Osteocyte (in vitro differentiated cells): ENCODE measurements at regions not wholly inside any gene's neighbourhood (a gene's known extent, or its start where the extent isn't known, plus 50 kb on each side); places are given as distances from the start of the nearest gene placed in this dataset.
"Not testable (repeated sequence)": the region's sequence is repeated elsewhere in the genome, so short reads cannot be mapped to it uniquely, and the experiment has no call there.

Experiments
- DNase-seq: peaks from one replicate; pipeline ENCODE4 v3.0.0; 2021; ENCODE audit warnings: mixed read lengths; ENCODE audit not compliant: unreplicated experiment; ENCODE audit errors: extremely low spot score
- H3K27ac Mint-ChIP-seq: one replicate; pipeline ENCODE4 v1.8.0; 2021; ENCODE audit warnings: mild to moderate bottlenecking, mixed read lengths; ENCODE audit not compliant: unreplicated experiment
- H3K27me3 Mint-ChIP-seq: one replicate; pipeline ENCODE4 v1.8.0; 2021; ENCODE audit warnings: mixed read lengths; ENCODE audit not compliant: unreplicated experiment
- H3K36me3 Mint-ChIP-seq: one replicate; pipeline ENCODE4 v1.8.0; 2021; ENCODE audit warnings: mixed read lengths; ENCODE audit not compliant: unreplicated experiment
- H3K4me1 Mint-ChIP-seq: one replicate; pipeline ENCODE4 v1.8.0; 2021; ENCODE audit warnings: mixed read lengths; ENCODE audit not compliant: unreplicated experiment
- H3K4me3 Mint-ChIP-seq: one replicate; pipeline ENCODE4 v1.8.0; 2021; ENCODE audit warnings: mild to moderate bottlenecking, moderate library complexity, mixed read lengths; ENCODE audit not compliant: unreplicated experiment
- H3K9me3 Mint-ChIP-seq: one replicate; pipeline ENCODE4 v1.8.0; 2021; ENCODE audit warnings: mixed read lengths; ENCODE audit not compliant: unreplicated experiment
- TF ChIP-seq, protein P1 (sequence below): fragments of 200-600 bp; sonication (generic); IDR thresholded peaks from 2 replicates; pipeline ENCODE4 v1.5.0; 2021; ENCODE audit warnings: antibody characterized with exemption, mild to moderate bottlenecking, moderate library complexity

DNA sequence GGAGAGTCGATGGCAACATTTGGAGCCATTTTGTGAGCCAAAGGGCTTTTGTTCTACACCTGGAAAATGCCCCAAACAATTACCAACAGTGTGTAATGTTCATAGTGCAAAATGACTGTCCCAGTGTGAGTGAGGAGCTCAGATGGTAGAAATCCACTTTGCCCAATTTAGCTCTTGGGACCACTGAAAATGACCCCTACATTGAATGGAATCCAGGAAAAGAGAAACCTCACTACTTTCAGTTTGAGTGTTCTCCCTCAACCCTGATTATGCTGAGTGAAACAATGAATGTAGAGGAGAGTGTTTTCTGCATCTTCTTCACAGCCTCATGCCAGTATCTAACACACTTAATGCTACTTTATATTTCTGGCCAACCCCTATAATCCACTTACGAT lies 84.9 kb upstream of the NRN1 start:
- no peaks in the 10 kb centered on the region for H3K27me3 Mint-ChIP-seq
- peaks cover 3% of the 10 kb centered on the region for H3K9me3 Mint-ChIP-seq
- H3K27ac Mint-ChIP-seq: no peak overlapping the region

DNA sequence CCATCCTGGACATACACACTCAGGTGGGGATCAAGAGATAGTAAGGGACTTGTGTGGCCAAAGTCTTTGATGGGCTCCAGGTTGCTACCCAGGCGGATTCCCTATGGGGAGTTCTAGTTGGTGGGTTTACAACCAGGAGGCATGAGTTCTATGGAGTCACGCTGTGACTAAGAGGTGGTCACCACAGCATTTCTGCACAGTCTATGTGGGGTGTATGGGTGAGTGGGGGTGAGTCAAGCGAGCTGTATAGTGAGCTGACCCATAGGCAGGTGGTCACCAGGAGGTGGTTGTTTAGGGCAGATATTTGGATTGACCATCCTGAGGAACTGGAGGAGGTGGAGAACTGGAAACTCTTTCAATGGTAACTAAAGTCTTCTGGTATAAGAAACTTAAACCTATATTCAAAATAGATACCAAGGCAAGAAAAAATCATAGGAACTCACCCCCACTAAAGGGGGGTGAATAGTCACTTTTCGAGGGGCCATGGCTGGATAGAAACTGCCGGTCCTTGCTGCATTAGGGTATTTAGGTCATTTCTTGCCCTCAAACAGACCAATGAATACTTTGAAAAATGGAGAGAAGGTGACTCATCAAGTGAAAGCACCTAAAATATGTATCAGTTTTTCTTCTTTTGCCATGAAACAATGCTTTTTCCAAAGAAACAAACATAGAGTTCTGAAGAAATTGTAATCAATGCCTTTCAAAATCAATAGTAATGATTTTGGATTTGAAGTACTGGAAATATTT lies 84.3 kb upstream of the NRN1 start:
- Mint-ChIP-seq H3K27ac (no peak overlapping the region), H3K4me1 (no peaks in the 10 kb centered on the region), H3K27me3 (no peaks in the 10 kb centered on the region), H3K9me3 (peaks cover 5% of the 10 kb centered on the region), H3K4me3 (no peak overlapping the region), H3K36me3 (no peaks in the 10 kb centered on the region)
- no peak for DNase-seq
- TF ChIP-seq, protein P1, sequence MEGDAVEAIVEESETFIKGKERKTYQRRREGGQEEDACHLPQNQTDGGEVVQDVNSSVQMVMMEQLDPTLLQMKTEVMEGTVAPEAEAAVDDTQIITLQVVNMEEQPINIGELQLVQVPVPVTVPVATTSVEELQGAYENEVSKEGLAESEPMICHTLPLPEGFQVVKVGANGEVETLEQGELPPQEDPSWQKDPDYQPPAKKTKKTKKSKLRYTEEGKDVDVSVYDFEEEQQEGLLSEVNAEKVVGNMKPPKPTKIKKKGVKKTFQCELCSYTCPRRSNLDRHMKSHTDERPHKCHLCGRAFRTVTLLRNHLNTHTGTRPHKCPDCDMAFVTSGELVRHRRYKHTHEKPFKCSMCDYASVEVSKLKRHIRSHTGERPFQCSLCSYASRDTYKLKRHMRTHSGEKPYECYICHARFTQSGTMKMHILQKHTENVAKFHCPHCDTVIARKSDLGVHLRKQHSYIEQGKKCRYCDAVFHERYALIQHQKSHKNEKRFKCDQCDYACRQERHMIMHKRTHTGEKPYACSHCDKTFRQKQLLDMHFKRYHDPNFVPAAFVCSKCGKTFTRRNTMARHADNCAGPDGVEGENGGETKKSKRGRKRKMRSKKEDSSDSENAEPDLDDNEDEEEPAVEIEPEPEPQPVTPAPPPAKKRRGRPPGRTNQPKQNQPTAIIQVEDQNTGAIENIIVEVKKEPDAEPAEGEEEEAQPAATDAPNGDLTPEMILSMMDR: no peak

More for the DNA sequence above, 84.9 kb upstream of the NRN1 start:
- no peaks in the 10 kb centered on the region for H3K4me1 Mint-ChIP-seq
- no peak overlapping the region for H3K4me3 Mint-ChIP-seq
- no peak for DNase-seq
- TF ChIP-seq, protein P1: no peak
- no peaks in the 10 kb centered on the region for H3K36me3 Mint-ChIP-seq

DNA sequence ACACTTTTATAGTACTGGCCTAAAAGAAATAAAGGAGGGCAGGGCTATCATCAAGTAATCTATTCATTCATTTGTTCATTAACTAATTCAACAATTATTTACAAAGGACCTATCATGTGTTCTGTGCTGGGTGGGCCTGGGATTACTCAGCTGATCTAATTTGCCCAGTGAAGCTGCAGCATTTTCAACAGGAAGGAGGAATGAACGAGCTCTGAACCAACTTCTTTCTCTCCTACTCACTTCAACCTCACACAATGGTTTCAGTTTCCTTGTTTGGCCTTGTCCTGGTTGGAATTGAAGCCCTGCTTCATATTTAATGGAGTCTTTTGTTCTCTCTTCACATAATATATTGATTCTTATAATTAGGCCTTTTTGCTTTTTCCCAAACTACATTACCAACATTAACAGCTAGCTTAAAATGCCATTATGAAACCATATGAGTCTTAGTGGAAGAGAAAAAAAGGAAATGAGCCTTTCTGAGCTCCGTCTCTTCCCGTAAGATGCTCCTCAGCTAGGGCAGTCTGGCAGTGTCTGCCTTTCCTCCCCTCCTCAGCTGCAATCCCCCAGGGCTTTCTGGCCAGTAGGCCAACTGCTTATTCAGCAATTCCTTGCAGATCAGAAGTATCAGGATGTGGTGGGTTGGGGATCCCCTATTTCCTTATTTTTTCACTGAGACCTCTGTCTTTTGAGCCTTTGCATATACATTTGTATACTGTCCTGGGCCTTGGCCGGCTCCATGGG lies 79.4 kb upstream of the NRN1 start:
- DNase-seq: no peak
- Mint-ChIP-seq H3K27me3 (no peaks in the 10 kb centered on the region), H3K4me1 (no peaks in the 10 kb centered on the region), H3K27ac (no peak overlapping the region), H3K9me3 (peaks cover 12% of the 10 kb centered on the region), H3K4me3 (no peak overlapping the region), H3K36me3 (no peaks in the 10 kb centered on the region)
- TF ChIP-seq, protein P1: no peak

DNA sequence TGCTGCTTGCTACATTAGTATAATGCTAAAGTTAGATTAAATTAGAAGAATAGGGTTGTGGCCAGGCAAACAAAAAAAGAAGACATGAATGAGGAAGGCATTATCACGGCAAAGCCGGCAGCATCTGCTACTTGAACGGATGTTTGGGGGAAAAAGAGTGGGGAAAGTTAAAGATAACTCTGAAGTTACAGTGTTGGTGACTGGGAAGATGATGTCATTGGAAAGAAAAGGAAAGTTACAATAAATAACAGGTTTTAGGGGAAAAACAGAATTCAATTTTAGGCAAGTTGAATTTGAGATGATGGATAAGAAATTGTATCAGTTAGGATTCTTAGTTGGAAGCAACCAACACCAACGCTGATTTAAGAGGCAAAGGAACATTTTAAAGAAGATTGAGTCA lies 74.2 kb upstream of the NRN1 start:
- no peaks in the 10 kb centered on the region for H3K36me3 Mint-ChIP-seq
- H3K27me3 Mint-ChIP-seq: peaks cover 6% of the 10 kb centered on the region
- TF ChIP-seq, protein P1: no peak

DNA sequence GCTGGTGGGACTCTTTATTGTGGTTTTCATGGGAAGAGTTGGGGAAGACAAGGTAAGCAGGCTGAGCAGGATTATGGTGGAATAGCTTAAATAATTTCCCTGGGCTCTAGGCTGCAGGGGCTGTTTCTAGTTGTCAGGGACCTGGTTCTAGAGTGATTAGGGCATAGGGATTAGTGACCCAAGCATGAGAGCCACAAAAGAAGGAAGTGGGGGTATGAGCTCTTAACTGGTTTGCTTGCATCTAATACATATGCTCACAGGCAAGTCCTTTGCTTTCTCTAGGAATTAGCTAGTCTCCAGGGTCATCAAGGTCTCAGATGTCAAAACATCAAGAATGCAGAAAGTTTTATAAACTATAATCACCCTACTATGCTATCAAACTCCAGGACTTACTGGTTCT lies 67.5 kb upstream of the NRN1 start:
- TF ChIP-seq, protein P1: no peak
- no peak for DNase-seq
- Mint-ChIP-seq H3K9me3 (peaks cover 5% of the 10 kb centered on the region), H3K4me3 (no peak overlapping the region), H3K4me1 (no peaks in the 10 kb centered on the region), H3K27me3 (peaks cover 14% of the 10 kb centered on the region), H3K36me3 (no peaks in the 10 kb centered on the region), H3K27ac (no peak overlapping the region)

More for the DNA sequence above, 74.2 kb upstream of the NRN1 start:
- Mint-ChIP-seq H3K4me3 (no peak overlapping the region), H3K27ac (no peak overlapping the region), H3K4me1 (no peaks in the 10 kb centered on the region), H3K9me3 (peaks cover 7% of the 10 kb centered on the region)
- DNase-seq: no peak

DNA sequence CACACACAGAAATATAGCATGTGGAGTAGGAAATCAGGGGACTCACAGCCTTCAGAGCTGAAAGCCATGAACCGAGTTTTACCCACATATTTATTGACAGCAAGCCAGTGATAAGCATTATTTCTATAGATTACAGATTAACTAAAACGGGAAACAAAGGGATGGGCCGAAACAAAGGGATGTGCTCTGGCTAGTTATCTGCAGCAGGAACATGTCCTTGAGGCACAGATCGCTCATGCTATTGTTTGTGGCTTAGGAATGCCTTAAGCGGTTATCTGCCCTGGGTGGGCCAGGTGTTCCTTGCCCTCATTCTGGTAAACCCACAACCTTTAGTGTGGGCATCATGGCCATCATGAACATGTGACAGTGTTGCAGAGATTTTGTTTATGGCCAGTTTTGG lies 61.4 kb upstream of the NRN1 start:
- H3K9me3 Mint-ChIP-seq, H3K27ac Mint-ChIP-seq, H3K27me3 Mint-ChIP-seq, H3K4me1 Mint-ChIP-seq, DNase-seq, H3K4me3 Mint-ChIP-seq, H3K36me3 Mint-ChIP-seq: not testable (repeated sequence)
